A673 (cell line): ENCODE measurements at regions not wholly inside any gene's neighbourhood (a gene's known extent, or its start where the extent isn't known, plus 50 kb on each side); places are given as distances from the start of the nearest gene placed in this dataset.

Source experiments
- EZH2 ChIP-seq: fragments of 200-600 bp; sonication (generic); IDR thresholded peaks from 2 replicates; pipeline ENCODE4 v1.6.1; 2017; ENCODE audit warnings: borderline replicate concordance, low read depth, mild to moderate bottlenecking, mixed read lengths, antibody characterized with exemption, low read length; ENCODE audit not compliant: poor library complexity, severe bottlenecking
- TF ChIP-seq, protein P1 (sequence below): fragments of 300-800, 200-600 bp; sonication (generic); conservative IDR thresholded peaks from 2 replicates; pipeline ENCODE4 v1.5.1; 2017; ENCODE audit warnings: low read depth, mild to moderate bottlenecking, antibody characterized with exemption, low read length, moderate library complexity, mixed read lengths

DNA sequence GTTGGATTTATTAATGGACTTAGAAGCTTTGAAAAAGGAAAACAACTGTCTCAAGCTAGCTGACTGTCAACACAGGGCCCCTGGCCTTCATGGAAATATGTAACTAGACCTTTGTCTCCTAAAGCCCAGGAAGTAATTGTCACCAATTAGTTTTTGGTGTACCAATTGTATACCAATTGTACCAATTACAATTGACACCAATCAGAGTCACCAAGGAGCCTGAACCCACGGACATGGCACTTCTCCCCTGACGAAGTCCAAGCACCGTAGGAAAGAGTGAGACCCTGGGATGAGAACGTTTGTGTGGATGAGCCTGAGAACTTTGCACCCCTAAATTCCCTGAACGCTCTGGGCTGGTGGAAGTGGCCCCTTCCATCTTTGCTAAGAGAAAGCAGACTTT, 129.0 kb downstream of the ENGASE start:
- TF ChIP-seq, protein P1, sequence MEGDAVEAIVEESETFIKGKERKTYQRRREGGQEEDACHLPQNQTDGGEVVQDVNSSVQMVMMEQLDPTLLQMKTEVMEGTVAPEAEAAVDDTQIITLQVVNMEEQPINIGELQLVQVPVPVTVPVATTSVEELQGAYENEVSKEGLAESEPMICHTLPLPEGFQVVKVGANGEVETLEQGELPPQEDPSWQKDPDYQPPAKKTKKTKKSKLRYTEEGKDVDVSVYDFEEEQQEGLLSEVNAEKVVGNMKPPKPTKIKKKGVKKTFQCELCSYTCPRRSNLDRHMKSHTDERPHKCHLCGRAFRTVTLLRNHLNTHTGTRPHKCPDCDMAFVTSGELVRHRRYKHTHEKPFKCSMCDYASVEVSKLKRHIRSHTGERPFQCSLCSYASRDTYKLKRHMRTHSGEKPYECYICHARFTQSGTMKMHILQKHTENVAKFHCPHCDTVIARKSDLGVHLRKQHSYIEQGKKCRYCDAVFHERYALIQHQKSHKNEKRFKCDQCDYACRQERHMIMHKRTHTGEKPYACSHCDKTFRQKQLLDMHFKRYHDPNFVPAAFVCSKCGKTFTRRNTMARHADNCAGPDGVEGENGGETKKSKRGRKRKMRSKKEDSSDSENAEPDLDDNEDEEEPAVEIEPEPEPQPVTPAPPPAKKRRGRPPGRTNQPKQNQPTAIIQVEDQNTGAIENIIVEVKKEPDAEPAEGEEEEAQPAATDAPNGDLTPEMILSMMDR: no peak
- TF ChIP-seq EZH2: no peak
